ENCODE measurements at regions not wholly inside any gene's neighbourhood (a gene's known extent, or its start where the extent isn't known, plus 50 kb on each side); places are given as distances from the start of the nearest gene placed in this dataset.

GRCh38 chr4:159981469-159981856, 878.6 kb downstream of the RAPGEF2 start:
- Histone ChIP-seq H3K9me3 (no peaks in the 10 kb centered on the region), H3K4me1 (peaks cover 0 to 3% (median 0%) of the 10 kb centered on the region in 4 donors), H3K4me3 (no peak overlapping the region), H3K27ac (no peak overlapping the region), H3K36me3 (no peaks in the 10 kb centered on the region), H3K27me3 (no peaks in the 10 kb centered on the region)
- TF ChIP-seq EP300 (IDR thresholded peaks at IDR 0.05; ENCODE audit: low read depth) (no peak), CTCF (IDR thresholded peaks at IDR 0.05) (no peak), POLR2AphosphoS5 (IDR thresholded peaks at IDR 0.05) (no peak), POLR2A (IDR thresholded peaks at IDR 0.05) (no peak)
- DNase-seq: no peak
- in situ Hi-C loops (cut with MboI; ENCODE audit: low pct_ligation_motif_present in 1 of 4, low pct_unique_long_range_greater_than_20kb in 1 of 4, low sequenced_read_pairs in 3 of 4) (no loop called here), intact Hi-C loops (cut with DNase I; ENCODE audit: low total_unique reads) (no loop called here)

- no peak for DNase-seq
- in situ Hi-C loops (cut with MboI; ENCODE audit: low pct_ligation_motif_present in 1 of 4, low pct_unique_long_range_greater_than_20kb in 1 of 4, low sequenced_read_pairs in 3 of 4): no loop called here
- Histone ChIP-seq H3K9me3 (no peaks in the 10 kb centered on the region), H3K27ac (no peak overlapping the region), H3K4me3 (no peak overlapping the region), H3K27me3 (no peaks in the 10 kb centered on the region), H3K36me3 (no peaks in the 10 kb centered on the region), H3K4me1 (no peaks in the 10 kb centered on the region)
- intact Hi-C loops (cut with DNase I; ENCODE audit: low total_unique reads): no loop called here
- no peak for TF ChIP-seq EP300 (IDR thresholded peaks at IDR 0.05; ENCODE audit: low read depth)
- TF ChIP-seq CTCF (IDR thresholded peaks at IDR 0.05): no peak
- no peak for TF ChIP-seq POLR2A (IDR thresholded peaks at IDR 0.05)
- no peak for TF ChIP-seq POLR2AphosphoS5 (IDR thresholded peaks at IDR 0.05)
Measured at GRCh38 chr4:159983082-159983481, 880.2 kb downstream of the RAPGEF2 start.

- intact Hi-C loops (cut with DNase I; ENCODE audit: low total_unique reads): no loop called here
- 80% methylated on average over 1 of the region's 1 CpG; no CpG with 5 or more reads in 1 of the 2 donors for WGBS, 2 donors (ENCODE audit: low coverage in 1 of 2)
- TF ChIP-seq POLR2A (IDR thresholded peaks at IDR 0.05): no peak
- TF ChIP-seq CTCF (IDR thresholded peaks at IDR 0.05): no peak
- no peak for TF ChIP-seq POLR2AphosphoS5 (IDR thresholded peaks at IDR 0.05)
- no peak for TF ChIP-seq EP300 (IDR thresholded peaks at IDR 0.05; ENCODE audit: low read depth)
- H3K36me3 ChIP-seq: no peaks in the 10 kb centered on the region
- no peak overlapping the region for H3K4me3 ChIP-seq
- H3K27ac ChIP-seq: no peak overlapping the region
- H3K9me3 ChIP-seq: no peaks in the 10 kb centered on the region
- DNase-seq: no peak
- in situ Hi-C loops (cut with MboI; ENCODE audit: low pct_ligation_motif_present in 1 of 4, low pct_unique_long_range_greater_than_20kb in 1 of 4, low sequenced_read_pairs in 3 of 4): no loop called here
- H3K27me3 ChIP-seq: no peaks in the 10 kb centered on the region
- no peaks in the 10 kb centered on the region for H3K4me1 ChIP-seq
Measured at GRCh38 chr4:160009656-160010493, 907.0 kb downstream of the RAPGEF2 start.

- TF ChIP-seq POLR2AphosphoS5 (IDR thresholded peaks at IDR 0.05) (no peak), EP300 (IDR thresholded peaks at IDR 0.05; ENCODE audit: low read depth) (no peak)
- intact Hi-C loops (cut with DNase I; ENCODE audit: low total_unique reads): no loop called here
Measured at GRCh38 chr4:160019936-160020335, 917.1 kb downstream of the RAPGEF2 start.

GRCh38 chr4:160020804-160021203, 917.9 kb downstream of the RAPGEF2 start:
- no peaks in the 10 kb centered on the region for H3K9me3 ChIP-seq
- in situ Hi-C loops (cut with MboI; ENCODE audit: low pct_ligation_motif_present in 1 of 4, low pct_unique_long_range_greater_than_20kb in 1 of 4, low sequenced_read_pairs in 3 of 4) (no loop called here), intact Hi-C loops (cut with DNase I; ENCODE audit: low total_unique reads) (no loop called here)
- TF ChIP-seq EP300 (IDR thresholded peaks at IDR 0.05; ENCODE audit: low read depth): no peak
- TF ChIP-seq POLR2A (IDR thresholded peaks at IDR 0.05): no peak
- no peak for TF ChIP-seq CTCF (IDR thresholded peaks at IDR 0.05)
- no peak for TF ChIP-seq POLR2AphosphoS5 (IDR thresholded peaks at IDR 0.05)
- 80 to 87% methylated on average over 2 to 3 of the region's 3 CpGs for WGBS, 2 donors (ENCODE audit: low coverage in 1 of 2)
- H3K4me1 ChIP-seq: no peaks in the 10 kb centered on the region
- no peak for DNase-seq
- H3K27me3 ChIP-seq: no peaks in the 10 kb centered on the region
- H3K36me3 ChIP-seq: no peaks in the 10 kb centered on the region
- no peak overlapping the region for H3K27ac ChIP-seq
- no peak overlapping the region for H3K4me3 ChIP-seq

More at GRCh38 chr4:160019936-160020335, 917.1 kb downstream of the RAPGEF2 start:
- no peak for DNase-seq
- no peaks in the 10 kb centered on the region for H3K9me3 ChIP-seq
- 59 to 69% methylated on average over 2 of the region's 2 CpGs for WGBS, 2 donors (ENCODE audit: low coverage in 1 of 2)
- H3K4me1 ChIP-seq: no peaks in the 10 kb centered on the region
- no peak overlapping the region for H3K4me3 ChIP-seq
- no peaks in the 10 kb centered on the region for H3K27me3 ChIP-seq
- H3K27ac ChIP-seq: no peak overlapping the region
- H3K36me3 ChIP-seq: no peaks in the 10 kb centered on the region
- in situ Hi-C loops (cut with MboI; ENCODE audit: low pct_ligation_motif_present in 1 of 4, low pct_unique_long_range_greater_than_20kb in 1 of 4, low sequenced_read_pairs in 3 of 4): no loop called here
